ENCODE measurements at regions not wholly inside any gene's neighbourhood (a gene's known extent, or its start where the extent isn't known, plus 50 kb on each side); places are given as distances from the start of the nearest gene placed in this dataset.

- Histone ChIP-seq H3K4me1 (no peaks in the 10 kb centered on the region), H3K27me3 (no peaks in the 10 kb centered on the region), H3K4me3 (no peak overlapping the region), H3K36me3 (no peaks in the 10 kb centered on the region), H3K9me3 (no peaks in the 10 kb centered on the region), H3K27ac (no peak overlapping the region)
- DNase-seq: no peak
- TF ChIP-seq CTCF (IDR thresholded peaks at IDR 0.05) (no peak), POLR2A (IDR thresholded peaks at IDR 0.05) (no peak)
Measured at GRCh38 chr18:67977067-67977616, 460.6 kb upstream of the DSEL start.

- DNase-seq: no peak
- H3K36me3 ChIP-seq: no peaks in the 10 kb centered on the region
- TF ChIP-seq CTCF (IDR thresholded peaks at IDR 0.05): no peak
- no peak for TF ChIP-seq POLR2A (IDR thresholded peaks at IDR 0.05)
- no peak overlapping the region for H3K4me3 ChIP-seq
- no peaks in the 10 kb centered on the region for H3K27me3 ChIP-seq
- H3K27ac ChIP-seq: no peak overlapping the region
- no peaks in the 10 kb centered on the region for H3K9me3 ChIP-seq
- H3K4me1 ChIP-seq: no peaks in the 10 kb centered on the region
Measured at GRCh38 chr18:67973916-67974315, 457.4 kb upstream of the DSEL start.

GRCh38 chr18:67969458-67969857 lies 452.9 kb upstream of the DSEL start:
- Histone ChIP-seq H3K36me3 (no peaks in the 10 kb centered on the region), H3K27ac (no peak overlapping the region), H3K27me3 (no peaks in the 10 kb centered on the region), H3K4me3 (no peak overlapping the region), H3K4me1 (no peaks in the 10 kb centered on the region), H3K9me3 (no peaks in the 10 kb centered on the region)
- TF ChIP-seq POLR2A (IDR thresholded peaks at IDR 0.05): no peak
- TF ChIP-seq CTCF (IDR thresholded peaks at IDR 0.05): no peak
- DNase-seq: no peak

GRCh38 chr18:67966224-67966623 lies 449.7 kb upstream of the DSEL start:
- no peak for DNase-seq
- Histone ChIP-seq H3K9me3 (no peaks in the 10 kb centered on the region), H3K36me3 (no peaks in the 10 kb centered on the region), H3K27me3 (no peaks in the 10 kb centered on the region), H3K4me3 (no peak overlapping the region), H3K27ac (no peak overlapping the region), H3K4me1 (no peaks in the 10 kb centered on the region)
- TF ChIP-seq POLR2A (IDR thresholded peaks at IDR 0.05) (no peak), CTCF (IDR thresholded peaks at IDR 0.05) (no peak)

GRCh38 chr18:67964462-67964861 lies 447.9 kb upstream of the DSEL start:
- H3K4me3 ChIP-seq: no peak overlapping the region
- TF ChIP-seq CTCF (IDR thresholded peaks at IDR 0.05) (no peak), POLR2A (IDR thresholded peaks at IDR 0.05) (no peak)
- no peak for DNase-seq
- no peaks in the 10 kb centered on the region for H3K4me1 ChIP-seq
- no peaks in the 10 kb centered on the region for H3K9me3 ChIP-seq
- H3K36me3 ChIP-seq: no peaks in the 10 kb centered on the region
- H3K27ac ChIP-seq: no peak overlapping the region
- no peaks in the 10 kb centered on the region for H3K27me3 ChIP-seq

All from Peyer's patch (tissue), 4 donors.